Glomerular endothelial cell (primary cell): ENCODE measurements at regions not wholly inside any gene's neighbourhood (a gene's known extent, or its start where the extent isn't known, plus 50 kb on each side); places are given as distances from the start of the nearest gene placed in this dataset.

Experiments used
- DNase-seq: peaks from one replicate; pipeline ENCODE4 v3.0.0-alpha.2; 2011; ENCODE audit warnings: low read depth, low spot score; ENCODE audit errors: extremely low read depth

DNA sequence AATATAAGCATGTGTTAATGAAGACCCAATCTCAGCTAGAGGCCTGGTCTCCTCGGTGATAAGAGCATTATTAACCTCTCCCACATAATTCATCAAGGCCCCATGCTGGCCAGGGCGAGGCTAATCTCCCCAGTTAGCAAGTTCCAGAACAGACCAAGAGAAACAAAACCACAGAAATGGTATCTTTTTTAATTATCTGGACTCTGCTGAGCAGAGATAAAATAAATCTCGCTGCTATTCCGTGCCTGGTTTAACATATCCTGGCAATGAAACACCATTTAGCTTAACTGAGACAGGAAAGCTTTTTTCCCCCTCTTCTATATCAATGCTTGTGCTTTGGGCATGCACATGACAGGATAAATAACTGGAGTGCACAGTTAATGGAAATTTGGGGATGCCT, 72.5 kb upstream of the ARHGEF3 start:
- no peak for DNase-seq

DNA sequence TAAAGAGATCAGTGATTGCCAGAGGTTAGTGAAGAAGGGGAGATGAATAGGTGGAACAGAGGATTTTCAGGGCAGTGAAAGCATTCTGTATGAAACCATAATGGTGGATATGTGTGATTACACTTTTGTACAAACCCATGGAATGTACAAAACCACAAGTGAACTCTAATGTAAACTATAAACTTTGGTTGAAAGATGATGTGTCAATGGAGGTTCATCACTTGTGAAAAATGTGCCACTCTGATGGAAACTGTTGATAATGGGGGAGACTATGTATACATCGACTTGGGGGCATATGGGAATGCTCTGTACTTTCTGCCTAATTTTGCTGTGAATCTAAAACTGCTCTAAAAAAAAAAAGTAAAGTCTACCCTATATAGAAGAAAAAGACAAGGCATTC, 68.7 kb upstream of the ARHGEF3 start:
- DNase-seq: no peak

DNA sequence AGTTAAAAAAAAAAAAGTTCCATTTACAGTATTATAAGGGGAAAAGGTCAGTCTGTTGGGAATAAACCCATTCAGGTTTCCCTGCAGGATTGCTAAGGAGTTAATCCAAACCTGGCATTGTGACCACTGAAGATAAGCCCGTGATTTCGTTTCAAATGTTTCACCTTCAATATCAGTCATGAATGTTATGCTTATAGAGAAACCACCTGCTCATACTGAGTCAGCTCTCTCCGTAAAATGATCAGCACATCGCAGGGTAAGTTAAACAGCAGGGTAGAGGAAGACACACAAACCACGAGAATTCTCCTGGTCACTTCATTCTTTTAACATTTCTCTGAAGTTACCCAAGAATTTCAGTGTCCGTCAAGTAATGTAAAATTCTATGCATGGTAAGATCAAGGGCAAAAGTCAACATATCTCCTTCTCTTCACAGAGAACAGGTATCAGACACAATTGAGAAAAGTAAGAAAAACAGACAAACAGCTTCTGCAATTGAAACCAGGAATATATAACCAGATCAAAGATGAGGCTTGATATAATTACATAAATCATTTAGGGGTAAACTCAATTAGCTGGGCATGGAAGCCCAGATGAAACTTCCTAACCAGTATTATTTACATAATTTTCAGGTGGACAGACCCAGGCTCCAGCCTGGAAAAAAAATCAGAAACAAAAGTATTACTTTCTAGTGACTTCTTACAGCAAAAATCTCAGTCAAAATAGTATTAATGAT, 67.6 kb upstream of the ARHGEF3 start:
- DNase-seq: no peak

DNA sequence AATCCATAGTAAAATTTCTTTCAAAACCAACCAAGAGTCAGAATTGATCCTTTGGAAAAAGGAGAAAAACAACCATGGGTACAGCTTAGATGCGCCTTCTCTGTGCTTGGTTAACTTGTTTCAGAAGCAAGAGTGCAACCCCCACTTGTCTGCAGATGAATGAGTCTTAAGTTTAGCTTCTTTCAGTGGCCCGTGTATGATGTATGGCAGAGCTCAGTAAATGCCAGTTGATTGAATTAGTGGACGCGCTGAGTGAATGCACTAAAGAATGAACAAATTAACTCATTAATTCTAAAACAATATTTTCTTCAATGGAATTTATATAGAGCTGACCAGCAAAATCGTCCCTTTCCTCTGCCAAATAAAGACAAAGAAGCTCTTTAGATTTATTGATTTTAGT, 67.0 kb upstream of the ARHGEF3 start:
- DNase-seq: no peak

DNA sequence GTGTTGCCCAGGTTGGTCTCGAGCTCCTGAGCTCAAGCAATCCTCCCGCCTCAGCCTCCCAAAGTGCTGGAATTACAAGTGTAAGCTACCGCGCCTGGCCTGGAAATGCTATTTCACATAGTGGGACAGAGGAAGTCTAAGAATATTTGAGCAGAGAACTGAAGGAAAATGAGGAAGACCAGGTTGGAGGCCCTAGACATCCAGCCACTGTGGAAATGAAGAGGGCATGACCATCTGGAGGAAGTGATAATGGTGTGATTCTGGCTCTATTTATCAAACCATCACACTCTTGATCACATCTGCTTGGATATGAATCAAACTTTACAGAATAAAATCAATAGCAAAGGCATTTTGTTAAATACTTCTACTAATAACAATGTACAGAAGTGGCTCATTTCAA, 65.9 kb upstream of the ARHGEF3 start:
- DNase-seq: no peak

DNA sequence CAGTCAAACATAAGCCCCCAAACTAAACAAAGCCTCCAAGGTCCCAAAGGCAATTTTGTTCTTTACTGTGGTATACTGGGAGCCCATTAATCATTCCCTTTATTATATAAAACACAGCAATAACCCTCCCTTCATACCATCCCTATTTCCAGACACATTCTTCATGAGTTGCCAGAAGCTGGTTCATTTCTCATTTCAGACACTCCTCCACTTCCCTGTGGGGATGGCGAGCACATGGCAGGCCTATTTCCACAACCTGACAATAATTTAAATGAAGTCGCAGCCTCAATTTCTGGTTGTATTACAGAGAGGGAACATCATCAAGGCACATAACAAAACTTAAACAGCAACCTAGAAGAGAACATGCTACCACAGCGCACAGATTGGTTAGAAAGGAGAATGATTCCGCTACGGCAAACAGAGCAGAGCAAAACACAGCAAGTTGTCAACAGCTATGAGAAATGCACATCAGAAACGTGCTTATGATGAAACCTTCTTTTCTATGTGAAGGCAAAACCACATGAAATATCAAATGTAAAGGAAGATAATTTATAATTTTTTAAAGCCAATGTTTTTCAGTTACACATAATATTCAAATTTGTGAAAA, 63.3 kb upstream of the ARHGEF3 start:
- DNase-seq: no peak

DNA sequence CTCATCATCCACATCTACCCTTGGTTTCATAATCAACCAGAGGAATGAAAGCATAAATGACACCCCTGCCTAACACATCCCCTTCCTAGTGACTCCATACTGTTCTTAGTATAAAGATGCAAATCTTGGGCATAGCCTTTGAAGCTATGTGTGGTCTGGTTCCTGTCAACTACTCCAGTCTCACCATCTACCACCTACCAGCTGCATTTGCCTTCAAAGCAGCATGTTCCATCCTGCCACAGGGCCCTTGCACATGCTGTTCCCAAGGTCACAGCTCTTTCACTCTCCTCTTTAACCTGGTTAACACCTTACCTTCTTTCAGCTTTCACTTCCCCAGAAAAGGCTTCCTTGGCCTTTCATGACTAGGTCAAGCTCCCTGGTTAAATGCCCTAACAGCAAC, 62.3 kb upstream of the ARHGEF3 start:
- no peak for DNase-seq

DNA sequence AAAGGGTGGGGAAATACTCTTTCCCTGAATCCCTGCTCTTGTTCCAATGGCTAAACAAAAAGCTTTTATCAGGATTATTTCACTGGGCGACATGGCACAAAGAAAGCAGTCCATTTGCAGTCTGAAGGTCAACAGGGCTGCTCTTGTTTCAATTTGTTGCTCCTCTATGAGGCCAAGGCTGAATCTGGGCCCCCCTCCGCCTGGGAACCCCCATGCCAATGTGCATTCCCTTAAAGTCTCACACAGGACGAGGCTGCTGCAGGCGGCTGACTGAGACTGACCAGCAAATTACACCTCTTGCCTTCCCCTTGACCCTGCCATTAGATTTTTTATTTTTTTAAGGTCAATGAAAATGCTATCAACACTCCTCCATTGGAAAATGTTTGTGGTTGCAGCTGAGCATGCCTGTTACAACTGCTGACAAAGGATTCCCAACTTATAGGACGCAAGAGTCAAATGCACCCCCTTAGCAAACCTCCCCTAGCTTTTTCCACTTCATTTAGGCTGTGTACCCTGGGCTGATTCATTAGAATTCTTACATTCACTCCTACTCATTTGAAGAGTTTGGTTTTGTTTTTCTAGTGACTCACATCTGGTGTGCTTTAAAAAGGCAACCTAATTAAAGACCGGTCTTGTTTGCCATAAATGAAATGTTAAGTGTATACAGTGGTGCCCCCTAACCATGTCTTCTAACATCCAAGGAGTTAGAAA, 60.8 kb upstream of the ARHGEF3 start:
- no peak for DNase-seq

DNA sequence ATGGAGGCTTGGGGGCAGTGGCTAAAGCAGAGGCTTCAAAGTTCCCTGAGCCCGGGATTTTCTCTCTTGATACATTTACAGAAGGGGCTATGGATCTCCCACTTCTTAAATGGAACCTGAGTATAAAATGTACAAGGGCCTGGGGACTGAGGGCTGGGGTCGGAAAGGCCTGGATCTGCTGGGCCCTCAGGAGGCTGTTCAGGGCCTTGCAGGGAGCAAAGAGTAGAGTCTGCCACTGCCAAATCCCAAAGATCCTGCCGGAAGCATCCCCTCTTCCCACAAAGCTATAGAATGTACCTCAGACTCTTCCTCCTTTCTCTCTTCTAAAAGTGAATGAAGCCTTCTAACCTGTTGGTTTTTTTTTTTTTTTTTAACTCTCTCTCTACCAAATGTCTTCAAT, 59.8 kb upstream of the ARHGEF3 start:
- DNase-seq: no peak

DNA sequence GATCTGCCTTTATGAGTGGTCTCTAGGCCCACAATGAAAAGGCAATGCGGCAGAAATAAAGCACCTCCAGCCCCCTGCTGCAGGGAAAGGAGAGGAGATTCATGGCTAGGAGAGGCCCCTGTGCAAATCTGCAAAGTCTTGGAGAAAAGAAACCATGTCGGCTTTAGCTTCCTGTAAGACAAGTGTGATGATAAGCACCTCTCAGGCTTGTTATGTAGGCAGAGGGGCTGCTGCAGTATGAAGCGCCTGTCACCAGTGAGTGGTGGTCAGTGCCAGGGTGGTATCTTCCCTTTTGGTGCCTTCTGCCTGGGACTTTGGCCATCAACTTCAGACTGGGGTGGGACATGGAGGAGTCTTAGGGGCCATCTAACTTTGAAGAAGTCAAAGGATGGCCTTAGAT, 59.2 kb upstream of the ARHGEF3 start:
- DNase-seq: no peak

DNA sequence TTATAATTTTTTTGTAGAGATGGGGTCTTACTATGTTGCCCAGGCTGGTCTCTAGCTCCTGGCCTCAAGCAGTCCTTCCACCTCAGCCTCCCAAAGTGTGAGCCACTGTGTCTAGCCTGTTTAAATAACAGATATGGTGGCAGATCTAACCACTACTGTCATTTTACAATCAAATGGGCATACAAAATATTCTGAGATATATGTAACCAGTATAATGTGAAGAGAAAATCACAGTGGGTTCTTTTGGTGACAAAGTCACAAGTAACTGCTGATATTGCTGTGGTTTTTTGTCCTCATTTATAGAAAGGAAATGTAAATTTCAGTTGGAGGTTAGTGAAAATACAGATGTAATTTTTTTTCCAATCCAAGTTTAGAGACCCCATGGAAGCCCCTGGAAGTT, 58.6 kb upstream of the ARHGEF3 start:
- no peak for DNase-seq

DNA sequence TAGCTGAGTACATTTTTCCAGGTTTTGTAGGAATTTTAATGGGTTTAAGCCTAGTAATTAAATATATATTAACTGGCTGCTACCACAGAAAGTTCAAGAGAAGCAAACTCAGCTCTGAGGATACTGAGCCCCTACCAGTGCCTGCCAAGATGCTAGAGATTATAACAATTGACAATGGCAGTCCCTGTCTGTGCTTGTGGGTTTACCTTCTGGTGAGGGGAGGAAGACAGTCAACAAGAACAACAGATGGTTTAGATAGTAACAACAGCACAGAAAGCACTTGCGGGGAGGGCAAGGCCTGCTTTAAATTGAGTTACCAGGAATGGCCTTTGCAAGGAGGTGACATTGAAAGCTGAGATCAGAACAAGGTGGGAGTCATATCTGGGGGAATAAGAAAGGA, 56.6 kb upstream of the ARHGEF3 start:
- DNase-seq: no peak

DNA sequence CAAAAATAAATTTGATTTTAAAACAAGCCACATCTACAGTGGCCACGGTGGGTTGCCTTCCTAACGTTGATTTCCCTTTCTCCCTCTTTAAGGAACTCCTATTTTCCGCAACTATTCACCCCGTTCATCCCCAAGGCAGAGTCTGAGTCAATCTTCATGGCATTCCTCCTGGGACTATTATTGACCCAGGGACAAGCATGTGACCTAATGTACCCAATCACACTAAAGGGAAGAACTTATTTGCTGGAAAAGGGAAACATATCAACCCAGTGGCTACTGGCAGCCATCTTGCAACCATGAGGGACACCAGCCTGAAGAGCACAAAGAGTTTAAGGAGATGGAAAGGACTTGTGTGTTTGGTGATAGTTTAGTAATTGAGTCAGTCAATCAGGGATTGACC, 55.4 kb upstream of the ARHGEF3 start:
- DNase-seq: no peak

DNA sequence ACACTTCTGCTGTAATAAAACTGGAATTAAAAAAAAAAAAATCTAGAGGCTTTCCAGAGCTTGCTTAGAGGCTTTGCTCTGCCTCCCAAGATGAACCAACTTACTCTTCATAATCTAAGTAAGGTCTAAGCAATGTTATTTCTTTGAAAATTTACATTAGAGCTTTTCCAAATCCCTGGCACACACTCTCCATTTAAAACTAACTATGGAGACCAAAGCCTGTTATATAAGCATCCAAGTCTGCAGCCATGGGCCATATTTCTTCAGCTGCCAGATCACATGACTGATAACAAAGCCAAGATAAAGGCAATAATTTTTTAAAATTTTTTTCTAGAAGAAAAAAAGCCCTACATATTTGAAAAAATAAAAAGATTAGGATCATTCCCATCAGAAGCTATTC, 55.0 kb upstream of the ARHGEF3 start:
- DNase-seq: no peak

DNA sequence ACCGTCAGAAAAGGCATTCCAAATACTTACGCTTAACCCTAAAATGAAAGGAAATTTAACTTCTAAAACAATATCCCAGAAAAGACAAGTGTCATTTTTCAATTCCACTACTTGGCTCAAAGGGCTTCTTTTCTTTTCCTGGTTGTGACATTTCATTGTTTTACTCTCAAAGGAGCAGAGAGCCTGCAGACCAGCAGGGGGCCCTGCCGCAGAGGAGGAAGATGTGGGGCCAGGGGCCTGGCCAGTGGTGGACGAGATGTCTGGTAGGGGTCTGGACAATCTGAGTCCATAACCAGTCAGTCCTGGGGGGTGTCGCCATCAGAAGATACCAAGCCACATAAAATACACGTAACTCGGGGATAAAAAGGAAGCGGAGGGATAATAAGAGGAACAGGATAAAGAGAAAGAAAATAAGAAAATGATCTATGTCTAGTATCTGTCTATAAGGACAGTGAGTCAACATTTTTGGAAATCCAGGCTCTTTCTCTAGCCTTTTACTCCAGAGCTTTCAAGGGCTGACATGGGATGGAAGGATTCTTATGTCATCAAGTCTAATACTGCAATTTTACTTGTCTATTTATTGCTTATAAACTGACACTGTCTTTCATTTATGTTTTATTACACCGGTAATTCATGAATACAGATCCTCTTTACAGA, 54.2 kb upstream of the ARHGEF3 start:
- DNase-seq: no peak

DNA sequence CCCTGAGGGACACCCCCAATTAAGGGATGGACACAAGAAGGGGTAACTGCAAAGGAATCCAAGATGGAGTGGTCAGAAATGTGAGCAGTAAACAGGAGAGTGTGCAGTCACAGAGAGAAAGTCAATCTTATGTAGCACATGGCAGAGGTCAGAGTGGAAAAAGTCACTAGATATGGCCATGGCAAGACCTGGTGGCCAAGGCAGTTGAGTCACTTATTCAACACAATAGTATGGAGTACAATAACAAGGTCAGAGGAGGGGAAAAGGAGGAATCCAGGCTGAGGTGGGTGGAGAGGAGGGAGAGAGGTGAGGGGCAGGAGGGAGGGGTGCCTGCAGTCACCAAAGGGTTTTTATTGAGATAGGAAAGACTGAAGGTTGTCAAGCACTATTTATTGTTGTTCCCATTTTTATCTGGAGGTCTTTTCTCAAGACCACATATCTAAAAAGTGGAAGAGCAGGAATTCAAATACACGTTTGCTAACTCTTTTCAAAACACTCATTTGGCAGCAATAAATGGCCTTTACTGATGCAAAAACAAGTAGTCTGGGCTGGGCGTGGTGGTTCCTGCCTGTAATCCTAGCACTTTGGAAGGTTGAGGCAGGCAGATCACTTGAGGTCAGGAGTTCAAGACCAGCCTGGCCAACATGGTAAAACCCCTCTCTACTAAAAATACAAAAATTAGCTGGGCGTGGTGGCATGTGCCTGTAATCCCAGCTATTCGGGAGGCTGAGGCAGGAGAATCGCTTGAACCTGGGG, 53.3 kb upstream of the ARHGEF3 start:
- DNase-seq: no peak

DNA sequence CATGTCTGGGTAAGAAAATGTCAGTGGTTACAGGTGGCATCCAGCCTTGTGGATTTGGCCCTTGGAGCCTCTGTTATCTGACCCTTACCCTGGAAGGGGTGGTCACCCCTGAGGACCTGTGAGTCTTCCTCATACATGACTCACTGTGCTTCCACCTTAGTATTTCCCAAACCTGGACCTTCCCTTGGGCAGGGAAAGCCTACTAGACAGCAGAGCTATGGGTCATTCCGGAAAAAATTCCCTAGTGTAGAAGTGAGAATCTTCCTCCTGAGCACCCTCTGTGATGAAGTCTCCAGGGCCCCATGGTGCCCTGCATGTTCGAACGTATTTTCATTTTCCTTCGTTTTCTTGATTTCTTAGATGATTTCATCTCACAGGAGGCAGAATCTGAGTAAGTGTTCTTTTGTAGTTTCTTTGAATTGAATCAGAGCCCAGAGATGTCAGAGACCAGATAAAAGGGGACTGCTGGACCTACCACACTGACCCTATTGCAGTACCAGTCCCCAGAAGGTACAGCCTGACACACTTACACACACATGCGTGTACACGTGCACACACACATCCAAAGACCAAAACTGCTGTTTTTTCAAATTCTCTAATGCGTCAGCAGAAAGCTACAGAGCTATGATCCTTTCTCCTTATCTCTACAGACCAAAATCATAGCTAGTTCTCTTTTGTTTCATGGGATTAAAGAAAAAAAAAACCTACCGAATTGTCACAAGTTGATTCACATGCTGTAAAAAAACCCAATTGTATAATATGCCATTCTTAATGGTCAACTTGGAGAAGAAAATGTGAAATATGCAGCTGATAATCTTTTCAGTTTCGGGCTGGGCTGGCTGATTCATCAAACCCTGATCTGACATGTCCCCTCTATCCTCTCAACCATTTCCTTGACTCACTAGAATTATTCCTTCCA, 50.5 kb upstream of the ARHGEF3 start:
- DNase-seq: no peak
